OCI-M1 (cell line): ENCODE measurements at regions not wholly inside any gene's neighbourhood (a gene's known extent, or its start where the extent isn't known, plus 50 kb on each side); places are given as distances from the start of the nearest gene placed in this dataset.

ENCODE experiments used
- DNase-seq: peaks from one replicate; lab custom pipeline; 2025; lab: John Stamatoyannopoulos, UW

DNA sequence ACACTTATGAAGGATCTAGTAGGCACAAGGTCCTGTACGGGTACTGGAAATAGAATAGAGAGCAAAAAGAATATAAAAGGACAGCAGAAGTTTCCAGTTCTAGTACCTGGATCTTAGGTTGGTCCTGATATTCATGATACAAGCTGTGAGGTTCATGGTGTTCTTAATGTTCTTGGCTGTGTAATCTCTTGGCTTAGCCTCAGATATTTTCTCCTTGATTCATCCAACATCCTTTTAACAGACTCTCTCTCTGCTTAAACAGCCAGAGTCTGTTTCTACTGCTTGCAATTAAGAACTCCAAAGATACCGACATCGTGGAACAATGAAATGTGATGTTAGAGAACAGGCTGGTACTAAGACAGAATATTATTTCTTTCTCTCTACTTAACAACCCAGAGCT, 49.9 kb downstream of the CNTN3 start:
- no peak for DNase-seq

DNA sequence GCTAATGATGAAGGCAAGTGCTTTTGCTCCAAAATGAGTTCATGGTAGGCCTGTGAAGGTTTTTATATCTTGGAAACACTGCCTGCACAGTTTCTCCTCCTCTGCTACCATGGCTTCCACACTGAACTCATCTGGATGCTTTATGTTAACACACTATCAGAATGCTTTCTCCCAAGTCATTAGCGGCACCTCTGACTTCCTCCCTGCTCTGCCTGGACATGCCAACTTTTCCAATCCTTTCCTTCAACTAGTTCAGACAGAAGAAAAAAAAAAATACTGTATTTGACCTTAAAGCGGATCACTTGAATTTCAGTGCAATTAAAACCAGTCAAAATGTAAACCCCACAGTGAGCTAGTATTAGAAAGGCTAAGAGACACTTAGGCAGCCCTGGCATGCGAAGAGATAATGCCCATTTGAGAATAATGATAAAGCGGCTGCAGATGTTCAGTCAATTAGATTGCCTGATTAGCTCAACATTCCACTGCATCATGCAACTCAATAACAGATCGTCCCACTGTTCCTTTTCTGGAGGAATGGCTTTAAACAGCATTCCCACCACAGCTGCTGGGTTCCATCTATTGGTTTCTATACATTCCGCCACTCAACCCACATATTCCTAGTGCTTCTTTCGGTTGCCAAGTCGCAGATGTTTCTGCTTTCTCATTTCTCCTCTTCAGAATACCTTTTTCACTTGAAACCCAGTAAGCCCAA, 51.7 kb downstream of the CNTN3 start:
- no peak for DNase-seq

DNA sequence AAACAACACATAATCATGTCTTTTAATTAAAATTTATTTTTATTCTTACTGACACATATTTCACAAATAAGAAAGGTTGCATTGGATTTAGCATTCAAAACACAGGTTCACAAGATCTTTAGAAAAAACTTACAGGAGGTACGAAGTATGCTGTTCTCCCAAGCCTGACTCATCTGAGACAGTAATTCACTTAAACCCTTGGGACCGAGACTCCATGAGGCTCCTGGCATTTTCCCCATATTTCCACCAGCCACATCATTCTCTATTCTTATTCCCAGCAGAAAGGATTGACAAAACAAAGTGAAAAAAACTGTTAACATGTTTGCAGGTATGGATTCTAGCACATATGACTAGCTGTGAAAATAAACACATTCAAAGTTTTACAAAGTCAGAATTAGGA, 52.6 kb downstream of the CNTN3 start:
- no peak for DNase-seq

DNA sequence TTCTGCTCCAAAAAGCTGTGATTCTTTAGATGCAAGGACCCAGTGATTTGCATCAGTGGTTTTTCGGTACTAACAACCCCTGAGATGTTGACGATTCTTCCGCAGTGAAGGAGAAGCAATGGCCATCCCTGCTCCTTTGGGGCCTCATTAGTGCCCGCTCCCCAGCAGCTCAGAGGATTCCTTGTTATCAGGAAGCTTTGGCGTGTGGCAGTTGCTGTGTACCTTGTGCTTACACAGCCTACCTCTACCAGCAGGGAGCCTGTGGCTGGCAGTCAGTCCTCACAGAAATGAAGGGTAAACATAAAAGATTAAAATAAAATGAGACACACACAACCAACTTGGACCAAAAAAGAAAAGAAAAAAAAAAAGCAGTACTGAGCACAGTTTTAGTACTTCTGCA, 55.2 kb downstream of the CNTN3 start:
- no peak for DNase-seq

DNA sequence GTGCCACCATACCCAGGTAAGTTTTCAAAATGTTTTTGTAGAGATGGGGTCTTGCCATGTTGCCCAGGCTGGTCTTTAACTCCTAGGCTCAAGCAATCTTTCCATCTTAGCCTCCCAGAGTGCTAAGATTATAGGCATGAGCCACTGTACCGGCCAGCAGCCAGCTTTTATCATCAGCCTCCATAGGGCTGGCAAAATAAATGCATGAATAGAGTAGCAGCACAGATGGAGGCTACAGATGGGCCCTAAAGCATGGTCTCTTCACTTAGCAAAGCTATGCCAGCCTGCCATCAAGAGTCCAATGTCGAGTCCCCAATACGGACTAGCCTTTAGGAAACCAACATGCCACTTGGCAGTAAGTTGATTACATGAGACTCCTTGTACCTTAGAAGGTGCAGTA, 63.8 kb downstream of the CNTN3 start:
- DNase-seq, result no peak

DNA sequence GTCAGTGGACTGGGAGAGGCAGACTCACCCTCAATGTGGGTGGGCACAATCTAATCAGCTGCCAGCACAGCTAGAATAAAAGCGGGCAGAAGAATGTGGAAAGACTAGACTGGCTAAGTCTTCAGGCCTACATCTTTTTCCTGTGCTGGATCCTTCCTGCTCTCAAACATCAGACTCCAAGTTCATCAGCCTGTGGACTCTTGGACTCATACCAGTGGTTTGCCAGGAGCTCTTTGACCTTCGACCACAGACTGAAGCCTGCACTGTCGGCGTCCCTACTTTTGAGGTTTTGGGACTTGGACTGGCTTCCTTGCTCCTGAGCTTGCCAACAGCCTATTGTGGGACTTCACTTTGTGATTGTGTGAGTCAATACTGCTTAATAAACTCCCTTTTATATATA, 68.0 kb downstream of the CNTN3 start:
- DNase-seq, result no peak

DNA sequence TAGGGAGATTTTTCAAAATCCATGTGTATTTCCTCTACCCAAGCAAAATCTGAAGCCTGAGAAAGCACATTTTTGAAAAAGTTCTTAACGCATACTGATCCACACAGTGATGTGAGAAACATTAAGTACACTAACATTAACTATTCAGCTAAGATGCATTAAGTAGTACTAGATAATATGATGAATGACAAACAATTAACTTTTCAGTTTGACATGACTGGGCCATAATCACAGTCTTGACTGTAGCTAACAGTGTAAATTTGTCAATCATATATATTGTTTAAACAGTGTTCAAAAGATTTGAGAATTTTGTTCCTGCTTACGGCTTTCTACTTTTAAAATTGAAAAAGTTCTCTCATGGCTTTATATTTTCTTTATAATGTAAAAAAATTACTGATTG, 72.0 kb downstream of the CNTN3 start:
- no peak for DNase-seq

DNA sequence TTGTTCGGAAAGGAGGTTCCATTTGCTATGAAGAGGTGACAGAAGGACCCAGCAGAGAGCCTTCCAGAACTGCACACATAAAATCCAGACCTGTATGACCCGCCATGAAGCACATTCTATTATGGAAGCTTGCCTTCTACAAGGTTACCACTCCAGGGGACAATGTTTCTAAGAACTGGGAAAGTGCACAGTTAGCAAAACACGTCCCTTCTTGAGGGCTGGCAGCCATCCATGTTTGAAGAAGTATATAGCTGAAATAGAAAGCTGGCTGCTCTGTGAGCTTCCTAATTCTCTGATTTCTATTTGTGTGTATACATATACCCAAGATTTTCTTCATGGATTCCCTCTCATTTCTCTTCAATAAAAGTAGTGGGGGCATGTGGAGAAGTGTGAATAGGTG, 74.6 kb downstream of the CNTN3 start:
- no peak for DNase-seq

DNA sequence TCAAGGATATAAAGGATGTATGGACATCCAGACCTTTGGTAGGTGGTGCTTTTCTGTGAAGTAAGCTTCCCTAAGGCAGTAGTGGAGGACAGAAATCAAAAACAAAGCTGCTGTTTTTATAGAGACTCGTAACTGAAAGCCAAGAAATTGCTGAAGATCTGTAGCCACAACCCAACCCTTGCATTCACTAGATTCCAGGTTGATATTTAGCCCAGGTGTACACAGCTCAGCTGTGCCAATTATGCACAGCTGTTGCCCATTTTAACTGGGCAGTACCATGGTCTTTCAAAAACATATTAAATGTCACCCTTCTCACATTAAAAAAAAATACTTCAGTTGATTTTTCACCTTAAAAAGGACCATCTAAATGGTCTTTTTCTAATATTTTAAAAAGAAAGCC, 75.8 kb downstream of the CNTN3 start:
- DNase-seq, result no peak

DNA sequence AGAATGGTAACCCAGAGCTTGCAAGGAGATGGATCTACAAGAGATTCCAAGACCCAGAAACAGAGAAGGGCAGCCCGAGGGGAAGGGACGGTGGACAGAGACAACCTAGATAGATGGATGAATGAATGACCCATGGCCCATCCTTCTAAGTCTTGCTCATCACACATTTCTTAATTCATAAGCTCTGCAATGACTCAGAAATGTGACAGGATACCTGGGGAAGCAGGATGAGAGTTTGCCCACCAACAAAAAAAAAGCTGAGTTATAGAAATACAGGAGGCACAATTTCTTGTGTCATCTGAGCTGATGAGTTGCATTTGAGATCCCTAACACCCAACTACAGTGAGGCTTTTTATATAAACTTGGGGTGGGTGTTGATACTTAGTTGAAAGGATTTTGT, 76.6 kb downstream of the CNTN3 start:
- no peak for DNase-seq

DNA sequence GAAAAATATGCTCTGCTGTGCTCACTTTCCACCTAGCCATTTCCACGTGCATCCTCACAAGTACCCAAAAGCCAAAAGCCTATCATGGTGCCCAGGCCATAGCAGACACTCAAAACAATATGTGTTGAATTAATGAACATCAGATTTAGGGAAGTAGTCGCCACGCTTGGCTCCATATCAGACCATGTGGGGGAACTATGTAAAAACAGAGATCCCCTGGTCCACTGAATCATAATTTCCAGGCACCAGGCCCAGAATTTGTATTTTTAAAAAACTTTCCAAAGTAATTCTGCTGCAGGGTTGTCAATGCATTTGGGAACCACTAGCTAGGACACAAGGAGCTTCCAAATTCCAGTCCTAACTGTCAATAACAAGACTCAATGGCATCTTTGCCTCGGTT, 77.3 kb downstream of the CNTN3 start:
- DNase-seq, result peak; percentile 2

DNA sequence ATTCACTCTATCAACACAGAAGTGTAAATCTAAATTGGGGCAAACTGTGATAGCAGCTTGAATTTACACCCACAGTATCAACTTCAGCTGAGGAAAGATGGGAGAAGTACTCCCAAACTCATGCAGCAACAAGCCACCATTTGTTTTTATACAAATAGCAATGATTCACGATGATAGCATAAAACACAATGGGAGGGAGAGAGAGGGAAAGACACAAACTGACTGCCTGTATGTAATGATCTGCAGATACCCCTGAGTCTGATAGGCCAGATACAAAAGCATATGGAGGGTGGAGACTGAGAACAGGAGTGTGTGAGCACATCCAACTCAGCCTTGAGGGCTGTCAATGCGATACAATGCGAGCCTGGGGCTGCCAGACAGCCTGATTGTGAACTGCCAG, 79.2 kb downstream of the CNTN3 start:
- DNase-seq, result no peak

DNA sequence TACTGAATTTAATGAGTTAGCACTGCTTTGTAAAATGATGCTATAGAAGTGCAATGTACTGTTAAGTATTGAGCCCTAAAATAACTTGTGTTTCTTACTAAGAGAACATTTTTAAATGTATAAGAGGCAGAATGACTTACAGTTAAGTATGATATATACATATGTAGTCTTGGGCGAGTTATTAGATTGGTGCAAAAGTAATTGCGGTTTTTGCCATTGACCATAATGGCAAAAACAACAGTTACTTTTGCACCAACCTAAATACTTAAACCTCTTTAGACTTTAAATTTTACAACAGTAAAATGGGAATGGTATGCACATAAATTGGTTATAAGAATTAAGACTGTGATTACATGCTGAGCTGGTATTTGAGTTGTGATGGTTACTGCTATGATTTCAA, 79.8 kb downstream of the CNTN3 start:
- no peak for DNase-seq

DNA sequence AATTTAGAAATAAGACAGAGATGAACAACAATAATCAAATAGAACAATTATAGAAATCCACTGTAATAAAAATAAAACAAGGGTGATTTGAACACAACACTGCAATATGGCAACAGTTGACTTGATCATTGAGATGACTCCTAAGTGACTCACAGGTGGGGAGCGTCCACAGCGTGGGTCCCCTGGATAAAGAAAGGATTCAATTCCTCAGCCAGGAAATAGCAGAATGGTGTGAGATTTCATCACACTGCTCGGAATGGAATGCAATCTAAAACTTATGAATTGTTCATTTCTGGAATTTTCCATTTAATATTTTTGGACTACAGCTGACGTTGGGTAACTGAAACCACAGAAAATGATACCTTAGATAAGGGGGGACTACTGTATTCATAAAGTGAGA, 82.0 kb downstream of the CNTN3 start:
- DNase-seq, result no peak

DNA sequence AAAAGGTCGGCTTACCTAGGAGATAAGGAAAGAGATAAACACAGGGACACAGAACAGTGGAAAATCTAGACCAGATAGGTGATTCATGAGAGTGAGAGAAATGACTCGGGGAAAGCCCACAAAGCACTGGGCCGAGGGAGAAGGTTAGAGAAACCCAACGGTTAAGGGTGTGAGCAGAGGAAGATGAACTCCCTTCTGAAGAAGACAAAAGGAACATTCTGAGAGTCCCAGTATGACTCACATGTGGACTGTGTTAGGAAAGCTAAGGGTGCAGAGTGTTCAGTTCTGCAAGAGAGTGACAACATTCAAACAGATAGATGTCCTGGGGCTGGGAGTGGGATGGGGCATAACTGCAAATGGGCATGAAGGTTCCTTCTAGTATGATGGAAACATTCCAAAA, 83.0 kb downstream of the CNTN3 start:
- no peak for DNase-seq

DNA sequence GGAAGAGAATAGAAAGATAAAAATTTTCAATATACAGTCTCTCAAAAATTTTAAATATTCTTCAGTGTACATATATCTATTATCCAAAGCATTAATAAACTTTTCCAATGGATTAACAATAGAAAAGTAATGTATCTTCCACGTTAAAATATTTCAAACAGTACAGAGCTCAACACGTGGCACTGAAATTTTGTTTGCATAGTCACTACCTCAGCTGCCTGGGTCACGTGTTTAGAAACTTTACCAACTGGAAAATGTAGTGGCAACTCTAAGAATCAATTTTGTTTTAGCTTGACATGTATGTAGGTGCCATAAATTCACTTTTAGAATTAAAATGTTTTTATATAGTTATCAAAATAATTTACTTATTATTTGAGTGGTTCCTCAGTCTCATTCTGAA, 85.3 kb downstream of the CNTN3 start:
- DNase-seq, result no peak

DNA sequence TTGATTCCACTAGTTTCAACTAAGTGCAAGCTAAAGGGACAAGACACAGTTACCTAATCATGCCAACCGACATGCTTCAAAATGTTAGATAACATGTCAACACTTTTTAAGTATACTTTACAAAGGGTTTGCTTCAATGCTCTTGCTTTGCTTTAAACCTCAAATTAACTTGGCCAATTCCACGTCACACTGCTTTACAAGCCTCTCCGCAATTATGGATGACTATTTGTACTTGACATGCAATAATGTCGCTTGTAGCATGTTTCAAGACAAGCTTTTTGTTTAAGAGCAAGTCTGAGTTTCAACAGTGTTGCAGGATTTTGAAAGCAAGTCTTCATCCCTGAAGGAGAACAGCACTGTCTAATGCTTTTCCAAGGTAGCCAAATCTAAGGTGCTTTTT, 86.9 kb downstream of the CNTN3 start:
- DNase-seq, result no peak

DNA sequence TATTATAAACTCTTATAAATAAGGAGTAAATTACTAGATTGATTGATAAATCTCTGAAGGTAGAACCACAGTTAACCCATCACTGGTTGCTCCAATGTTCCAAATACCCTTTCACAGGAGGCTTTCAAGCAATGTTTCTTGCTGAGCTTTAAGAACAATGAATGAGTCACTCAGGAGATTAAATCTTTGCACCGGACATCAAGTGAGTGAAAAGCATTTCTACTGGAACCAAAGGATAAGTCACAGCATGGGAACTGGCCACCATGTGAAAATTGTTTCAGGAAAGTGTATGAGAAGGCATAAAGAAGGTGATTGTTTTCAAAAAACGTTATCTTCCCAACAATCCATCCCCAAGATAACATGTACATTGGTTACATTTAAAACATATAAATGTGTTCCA, 90.6 kb downstream of the CNTN3 start:
- peak; percentile 1 for DNase-seq

DNA sequence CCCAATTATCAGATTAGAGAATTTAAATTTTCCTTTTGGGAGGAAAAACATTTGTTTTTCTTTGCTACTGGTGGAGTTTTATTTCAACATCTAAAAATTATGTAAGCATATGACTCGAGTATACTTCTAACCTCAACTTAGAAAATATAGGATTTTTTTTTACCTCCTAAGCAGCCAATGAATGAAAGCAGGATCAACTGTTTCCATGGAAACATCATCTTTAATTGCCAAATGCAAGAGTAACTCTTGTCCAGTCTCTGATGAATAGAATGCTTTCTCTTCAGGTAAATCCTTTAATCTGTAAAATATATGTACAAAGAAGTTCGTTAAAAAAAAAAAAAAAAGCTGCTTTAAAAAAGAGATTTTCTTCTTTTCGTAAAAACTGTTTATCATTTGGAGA, 93.6 kb downstream of the CNTN3 start:
- no peak for DNase-seq

DNA sequence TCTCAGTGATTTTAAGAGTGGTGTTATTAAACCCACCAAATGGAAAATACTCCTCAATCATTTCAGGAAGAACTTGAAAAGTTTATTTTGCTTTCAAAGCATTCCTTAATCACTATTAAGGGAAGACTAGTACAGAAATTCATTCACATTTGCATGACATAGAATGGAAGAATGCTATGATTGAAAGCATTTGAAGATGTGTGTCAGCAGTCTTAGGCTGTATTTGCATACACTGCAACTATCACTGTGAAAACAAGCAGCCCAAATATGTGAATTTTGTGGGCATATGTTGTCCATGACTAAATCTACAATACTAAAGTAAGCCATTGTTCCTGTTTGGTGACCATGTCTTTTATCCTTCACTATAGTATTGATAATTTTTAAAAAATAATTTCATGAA, 95.8 kb downstream of the CNTN3 start:
- DNase-seq, result no peak

DNA sequence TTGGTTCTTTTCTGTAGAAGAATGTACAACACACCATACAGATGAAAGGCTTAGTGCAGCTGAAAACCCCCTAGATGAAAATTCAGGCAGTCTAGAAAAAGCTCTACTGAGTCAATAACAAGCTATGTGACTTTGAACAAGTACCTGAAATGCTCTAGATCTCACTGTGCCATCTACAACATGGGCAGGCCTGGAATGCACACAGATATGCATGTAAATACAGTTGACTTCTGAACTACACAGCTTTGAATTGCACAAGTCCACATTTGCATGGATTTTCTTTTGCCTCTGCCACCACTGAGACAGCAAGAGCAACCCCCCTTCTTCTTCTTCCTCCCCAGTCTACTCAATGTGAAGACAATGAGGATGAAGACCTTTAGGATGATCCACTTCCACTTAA, 98.4 kb downstream of the CNTN3 start:
- DNase-seq, result no peak

DNA sequence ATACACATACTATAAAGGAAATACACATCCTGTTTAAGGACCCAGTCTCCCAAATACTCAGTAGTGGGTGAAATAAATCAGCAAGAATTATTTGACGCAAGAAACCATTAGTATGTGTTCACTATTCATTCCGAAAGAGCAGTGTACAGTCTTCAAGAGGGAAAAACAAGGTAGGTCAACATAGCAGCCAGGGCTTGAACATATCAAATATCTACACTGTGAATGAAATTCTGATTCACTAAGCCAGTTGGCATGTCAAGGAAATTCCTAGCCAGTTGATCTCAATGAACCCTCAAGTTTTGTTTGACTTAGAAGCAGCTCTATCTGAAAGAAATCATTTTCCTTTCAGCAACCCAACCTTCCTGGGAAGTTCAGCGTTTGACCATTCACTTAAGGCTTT, 99.0 kb downstream of the CNTN3 start:
- DNase-seq, result no peak

DNA sequence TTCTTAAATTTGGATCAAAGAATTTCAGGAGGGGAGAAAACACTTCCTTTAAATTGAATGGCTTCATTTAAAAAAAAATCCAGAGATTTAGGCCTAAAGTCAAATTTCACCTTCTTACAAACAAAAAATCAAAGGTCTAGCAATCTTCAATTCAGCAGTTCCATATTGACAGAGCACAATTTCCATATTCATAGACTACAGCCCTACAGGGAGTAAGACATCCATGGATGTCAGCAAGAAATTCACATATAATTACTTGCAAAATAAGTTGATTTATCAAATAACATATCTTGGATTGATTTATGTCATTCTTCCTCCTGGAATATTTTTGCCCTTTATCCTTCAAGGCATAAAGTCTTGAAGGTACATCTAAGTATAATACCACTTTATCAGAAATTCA, 103.4 kb downstream of the CNTN3 start:
- DNase-seq, result no peak

DNA sequence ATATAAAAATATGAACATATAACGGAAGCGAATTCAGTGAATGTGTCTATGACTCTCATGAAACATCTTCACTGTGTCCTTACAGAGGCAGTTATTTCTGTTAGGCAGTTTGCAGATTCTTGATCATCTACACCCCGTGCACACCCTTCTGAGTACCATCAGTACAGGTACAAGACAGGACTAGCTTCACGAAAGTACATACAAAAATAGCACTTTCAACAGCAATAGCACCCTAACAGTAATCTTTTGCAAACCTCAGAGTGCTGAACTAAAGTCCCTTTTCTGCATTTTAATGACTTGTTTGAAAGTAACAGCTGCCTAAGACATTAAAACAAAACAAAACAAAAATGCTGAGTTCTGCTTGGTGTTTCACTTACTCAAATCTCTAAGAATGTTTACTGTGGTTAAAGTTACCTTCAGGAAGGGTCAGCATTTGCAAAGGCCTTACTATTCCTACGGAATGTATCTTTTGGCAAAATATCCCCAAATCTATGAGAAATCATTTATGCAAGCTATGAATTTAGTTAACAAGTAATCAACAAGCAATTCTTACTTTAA, 104.1 kb downstream of the CNTN3 start:
- no peak for DNase-seq

DNA sequence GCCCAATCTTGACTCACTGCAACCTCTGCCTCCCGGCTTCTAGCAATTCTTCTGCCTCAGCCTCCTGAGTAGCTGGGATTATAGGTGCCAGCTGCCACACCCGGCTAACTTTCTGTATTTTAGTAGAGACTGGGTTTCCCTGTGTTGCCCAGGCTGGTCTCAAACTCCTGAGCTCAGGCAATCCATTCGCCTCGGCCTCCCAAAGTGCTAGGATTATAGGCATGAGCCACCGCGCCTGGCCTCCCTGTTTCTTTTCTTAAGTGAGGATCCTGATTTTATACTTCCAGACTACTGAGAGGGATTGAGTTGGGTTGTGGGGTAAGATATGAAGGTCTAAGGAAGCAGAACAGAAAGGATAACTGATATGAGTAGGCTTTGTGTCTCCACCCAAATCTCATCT, 106.8 kb downstream of the CNTN3 start:
- no peak for DNase-seq
